Thyroid gland (tissue), 4 donors: ENCODE measurements at regions not wholly inside any gene's neighbourhood (a gene's known extent, or its start where the extent isn't known, plus 50 kb on each side); places are given as distances from the start of the nearest gene placed in this dataset.

Source experiments
- POLR2A ChIP-seq, 2 donors: fragments of 450-650 bp; IDR thresholded peaks; one replicate each; pipeline ENCODE4 v1.6.1; 2017; ENCODE audit warnings: antibody characterized with exemption in 2 of 2, mild to moderate bottlenecking in 2 of 2, moderate library complexity in 1 of 2
- TF ChIP-seq, protein P1 (sequence below), 6 experiments: fragments of 200-600 bp in 3 of 6; fragments of 450-650 bp in 3 of 6; sonication (generic) in 3 of 6; IDR thresholded peaks; one replicate each; pipeline ENCODE4 v1.5.1; 2016 to 2019; ENCODE audit warnings: antibody characterized with exemption in 6 of 6, mild to moderate bottlenecking in 2 of 6, inconsistent platforms in 1 of 6, moderate library complexity in 1 of 6

DNA sequence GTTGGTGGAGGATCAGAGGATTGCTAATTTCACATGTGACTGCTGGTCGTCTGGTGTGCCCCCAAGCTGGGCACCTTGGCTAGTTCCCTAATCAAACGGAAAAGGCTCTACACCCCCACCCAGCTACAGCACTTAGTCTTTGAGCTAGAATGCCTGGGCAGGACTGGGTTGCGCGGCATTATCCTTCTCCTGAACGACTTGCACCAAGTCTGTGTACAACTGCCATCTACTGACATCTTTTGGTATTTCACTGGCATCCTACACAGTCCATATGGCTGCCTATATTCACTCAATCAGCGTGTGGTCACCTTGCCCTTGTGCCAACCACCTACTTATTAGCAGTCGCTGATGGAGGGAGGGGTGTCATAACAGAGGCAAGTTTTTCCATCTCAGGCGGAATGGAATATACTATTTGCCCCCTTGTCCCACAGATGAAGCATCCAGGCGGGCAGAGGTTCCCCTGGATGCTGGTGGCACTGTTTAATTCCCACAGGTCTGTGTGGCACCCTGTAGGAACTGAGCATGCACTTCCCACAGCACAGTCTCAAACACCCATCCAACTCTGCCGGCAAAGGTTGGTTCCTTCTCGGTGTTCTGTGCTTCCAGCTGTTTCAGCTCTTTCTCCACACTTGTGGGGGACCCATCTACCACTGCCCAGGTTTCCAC lies 150.1 kb downstream of the OSTF1 start:
- TF ChIP-seq, protein P1, sequence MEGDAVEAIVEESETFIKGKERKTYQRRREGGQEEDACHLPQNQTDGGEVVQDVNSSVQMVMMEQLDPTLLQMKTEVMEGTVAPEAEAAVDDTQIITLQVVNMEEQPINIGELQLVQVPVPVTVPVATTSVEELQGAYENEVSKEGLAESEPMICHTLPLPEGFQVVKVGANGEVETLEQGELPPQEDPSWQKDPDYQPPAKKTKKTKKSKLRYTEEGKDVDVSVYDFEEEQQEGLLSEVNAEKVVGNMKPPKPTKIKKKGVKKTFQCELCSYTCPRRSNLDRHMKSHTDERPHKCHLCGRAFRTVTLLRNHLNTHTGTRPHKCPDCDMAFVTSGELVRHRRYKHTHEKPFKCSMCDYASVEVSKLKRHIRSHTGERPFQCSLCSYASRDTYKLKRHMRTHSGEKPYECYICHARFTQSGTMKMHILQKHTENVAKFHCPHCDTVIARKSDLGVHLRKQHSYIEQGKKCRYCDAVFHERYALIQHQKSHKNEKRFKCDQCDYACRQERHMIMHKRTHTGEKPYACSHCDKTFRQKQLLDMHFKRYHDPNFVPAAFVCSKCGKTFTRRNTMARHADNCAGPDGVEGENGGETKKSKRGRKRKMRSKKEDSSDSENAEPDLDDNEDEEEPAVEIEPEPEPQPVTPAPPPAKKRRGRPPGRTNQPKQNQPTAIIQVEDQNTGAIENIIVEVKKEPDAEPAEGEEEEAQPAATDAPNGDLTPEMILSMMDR (IDR thresholded peaks at IDR 0.05): peak in 4 of 6 experiments; percentile 51 to 91 (median 71)
- TF ChIP-seq POLR2A (IDR thresholded peaks at IDR 0.05): no peak
